ENCODE measurements at regions not wholly inside any gene's neighbourhood (a gene's known extent, or its start where the extent isn't known, plus 50 kb on each side); places are given as distances from the start of the nearest gene placed in this dataset.

- H3K27me3 ChIP-seq, result no peaks in the 10 kb centered on the region
Measured at GRCh38 chr4:45636175-45636574, 487.7 kb downstream of the GABRG1 start.

GRCh38 chr4:45629717-45630116 is 494.1 kb downstream of the GABRG1 start:
- no peaks in the 10 kb centered on the region for H3K4me1 ChIP-seq
- H3K4me3 ChIP-seq, result no peak overlapping the region
- DNase-seq, result no peak
- no peaks in the 10 kb centered on the region for H3K36me3 ChIP-seq
- no peaks in the 10 kb centered on the region for H3K9me3 ChIP-seq
- no peak overlapping the region for H3K27ac ChIP-seq
- TF ChIP-seq, protein P1, sequence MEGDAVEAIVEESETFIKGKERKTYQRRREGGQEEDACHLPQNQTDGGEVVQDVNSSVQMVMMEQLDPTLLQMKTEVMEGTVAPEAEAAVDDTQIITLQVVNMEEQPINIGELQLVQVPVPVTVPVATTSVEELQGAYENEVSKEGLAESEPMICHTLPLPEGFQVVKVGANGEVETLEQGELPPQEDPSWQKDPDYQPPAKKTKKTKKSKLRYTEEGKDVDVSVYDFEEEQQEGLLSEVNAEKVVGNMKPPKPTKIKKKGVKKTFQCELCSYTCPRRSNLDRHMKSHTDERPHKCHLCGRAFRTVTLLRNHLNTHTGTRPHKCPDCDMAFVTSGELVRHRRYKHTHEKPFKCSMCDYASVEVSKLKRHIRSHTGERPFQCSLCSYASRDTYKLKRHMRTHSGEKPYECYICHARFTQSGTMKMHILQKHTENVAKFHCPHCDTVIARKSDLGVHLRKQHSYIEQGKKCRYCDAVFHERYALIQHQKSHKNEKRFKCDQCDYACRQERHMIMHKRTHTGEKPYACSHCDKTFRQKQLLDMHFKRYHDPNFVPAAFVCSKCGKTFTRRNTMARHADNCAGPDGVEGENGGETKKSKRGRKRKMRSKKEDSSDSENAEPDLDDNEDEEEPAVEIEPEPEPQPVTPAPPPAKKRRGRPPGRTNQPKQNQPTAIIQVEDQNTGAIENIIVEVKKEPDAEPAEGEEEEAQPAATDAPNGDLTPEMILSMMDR (IDR thresholded peaks at IDR 0.05), result no peak
- TF ChIP-seq POLR2A (IDR thresholded peaks at IDR 0.05), result no peak
- intact Hi-C loops (cut with DNase I; ENCODE audit: low total_unique reads), result no loop called here
- H3K27me3 ChIP-seq, result no peaks in the 10 kb centered on the region

More at GRCh38 chr4:45636175-45636574, 487.7 kb downstream of the GABRG1 start:
- TF ChIP-seq, protein P1 (IDR thresholded peaks at IDR 0.05), result no peak
- no peak for TF ChIP-seq POLR2A (IDR thresholded peaks at IDR 0.05)
- Histone ChIP-seq H3K27ac (no peak overlapping the region), H3K9me3 (no peaks in the 10 kb centered on the region), H3K36me3 (no peaks in the 10 kb centered on the region), H3K4me3 (no peak overlapping the region), H3K4me1 (no peaks in the 10 kb centered on the region)
- DNase-seq, result no peak
- intact Hi-C loops (cut with DNase I; ENCODE audit: low total_unique reads), result no loop called here

- Histone ChIP-seq H3K4me1 (no peaks in the 10 kb centered on the region), H3K27ac (no peak overlapping the region), H3K9me3 (no peaks in the 10 kb centered on the region), H3K36me3 (no peaks in the 10 kb centered on the region), H3K4me3 (no peak overlapping the region), H3K27me3 (no peaks in the 10 kb centered on the region)
- no peak for DNase-seq
- no peak for TF ChIP-seq POLR2A (IDR thresholded peaks at IDR 0.05)
- TF ChIP-seq, protein P1 (IDR thresholded peaks at IDR 0.05), result no peak
- intact Hi-C loops (cut with DNase I; ENCODE audit: low total_unique reads), result no loop called here
Measured at GRCh38 chr4:45621971-45622370, 501.9 kb downstream of the GABRG1 start.

- Histone ChIP-seq H3K27me3 (no peaks in the 10 kb centered on the region), H3K36me3 (no peaks in the 10 kb centered on the region), H3K4me1 (no peaks in the 10 kb centered on the region), H3K27ac (no peak overlapping the region), H3K9me3 (no peaks in the 10 kb centered on the region), H3K4me3 (no peak overlapping the region)
- intact Hi-C loops (cut with DNase I; ENCODE audit: low total_unique reads), result no loop called here
- no peak for TF ChIP-seq POLR2A (IDR thresholded peaks at IDR 0.05)
- TF ChIP-seq, protein P1 (IDR thresholded peaks at IDR 0.05), result no peak
- no peak for DNase-seq
Measured at GRCh38 chr4:45620808-45621207, 503.0 kb downstream of the GABRG1 start.

GRCh38 chr4:45596379-45597101 is 527.3 kb downstream of the GABRG1 start:
- Histone ChIP-seq H3K4me1 (no peaks in the 10 kb centered on the region), H3K36me3 (no peaks in the 10 kb centered on the region), H3K4me3 (no peak overlapping the region), H3K27ac (no peak overlapping the region), H3K9me3 (no peaks in the 10 kb centered on the region), H3K27me3 (no peaks in the 10 kb centered on the region)
- intact Hi-C loops (cut with DNase I; ENCODE audit: low total_unique reads), result no loop called here
- TF ChIP-seq POLR2A (IDR thresholded peaks at IDR 0.05), result no peak
- TF ChIP-seq, protein P1 (IDR thresholded peaks at IDR 0.05), result no peak
- DNase-seq, result no peak

All from uterus (tissue), 3 donors.